ENCODE measurements at regions not wholly inside any gene's neighbourhood (a gene's known extent, or its start where the extent isn't known, plus 50 kb on each side); places are given as distances from the start of the nearest gene placed in this dataset.

GRCh38 chr2:133951209-133951608, 302.7 kb upstream of the MGAT5 start:
- Histone ChIP-seq H3K4me2 (no peak overlapping the region), H3K4me3 (ENCODE audit: low read depth in 2 of 2, low read length in 1 of 2) (no peak overlapping the region), H2AFZ (ENCODE audit: low read depth) (no peak overlapping the region), H3F3A (replicated peaks; ENCODE audit: insufficient read depth) (no peaks in the 10 kb centered on the region), H3K9me3 (no peaks in the 10 kb centered on the region), H3K36me3 (replicated peaks in 1 of 2; ENCODE audit: control insufficient read depth in 1 of 2, insufficient read depth in 2 of 2, low read length in 1 of 2) (no peaks in the 10 kb centered on the region), H3K9ac (no peak overlapping the region), H3K4me1 (ENCODE audit: control insufficient read depth in 1 of 2, insufficient read depth in 2 of 2, low read depth in 1 of 2, low read length in 1 of 2) (no peaks in the 10 kb centered on the region), H3K27ac (ENCODE audit: low read depth in 2 of 2, low read length in 1 of 2) (no peak overlapping the region), H3K9me2 (no peaks in the 10 kb centered on the region), H3K79me2 (ENCODE audit: insufficient read depth) (no peaks in the 10 kb centered on the region), H4K20me1 (ENCODE audit: insufficient read depth) (no peaks in the 10 kb centered on the region), H3K27me3 (ENCODE audit: insufficient read depth) (no peaks in the 10 kb centered on the region)
- no peak for DNase-seq
- TF ChIP-seq TEAD4 (IDR thresholded peaks at IDR 0.05; ENCODE audit: borderline replicate concordance, insufficient read depth) (no peak), CTCF (IDR thresholded peaks at IDR 0.05) (no peak), SIN3A (IDR thresholded peaks at IDR 0.05; ENCODE audit: borderline replicate concordance, low read depth, low read length) (no peak)
- WGBS (ENCODE audit: low lambda C conversion rate): 8% methylated on average over 1 of the region's 1 CpG
- ChIA-PET POLR2A (no interaction called here), CTCF (no interaction called here)

- Histone ChIP-seq H3K4me2 (no peak overlapping the region), H3K27ac (ENCODE audit: low read depth in 2 of 2, low read length in 1 of 2) (no peak overlapping the region), H3K36me3 (replicated peaks in 1 of 2; ENCODE audit: control insufficient read depth in 1 of 2, insufficient read depth in 2 of 2, low read length in 1 of 2) (no peaks in the 10 kb centered on the region), H4K20me1 (ENCODE audit: insufficient read depth) (no peaks in the 10 kb centered on the region), H3K9me3 (no peaks in the 10 kb centered on the region), H3K27me3 (ENCODE audit: insufficient read depth) (no peaks in the 10 kb centered on the region), H3F3A (replicated peaks; ENCODE audit: insufficient read depth) (no peaks in the 10 kb centered on the region), H3K79me2 (ENCODE audit: insufficient read depth) (no peaks in the 10 kb centered on the region), H3K9ac (no peak overlapping the region), H2AFZ (ENCODE audit: low read depth) (no peak overlapping the region), H3K9me2 (no peaks in the 10 kb centered on the region), H3K4me3 (ENCODE audit: low read depth in 2 of 2, low read length in 1 of 2) (no peak overlapping the region), H3K4me1 (ENCODE audit: control insufficient read depth in 1 of 2, insufficient read depth in 2 of 2, low read depth in 1 of 2, low read length in 1 of 2) (no peaks in the 10 kb centered on the region)
- no peak for DNase-seq
- TF ChIP-seq USF2 (IDR thresholded peaks at IDR 0.05; ENCODE audit: borderline replicate concordance, low read depth, low read length) (no peak), USF1 (IDR thresholded peaks at IDR 0.05; ENCODE audit: borderline replicate concordance, low read depth) (no peak), PBX3 (IDR thresholded peaks at IDR 0.05) (no peak), RXRA (IDR thresholded peaks at IDR 0.05; ENCODE audit: borderline replicate concordance, low read depth) (no peak), RAD21 (IDR thresholded peaks at IDR 0.05; ENCODE audit: low read length) (no peak), REST (IDR thresholded peaks at IDR 0.05; ENCODE audit: low read depth, low read length) (no peak)
- ChIA-PET CTCF (interaction anchor here (0.8 kb wide), 1 partner anchor 14 kb away, joined by 3 read pairs; no protein-coding TSS in a partner anchor), POLR2A (no interaction called here)
- 18% methylated on average over 2 of the region's 2 CpGs for WGBS (ENCODE audit: low lambda C conversion rate)
Observed at GRCh38 chr2:133952420-133952819, 301.5 kb upstream of the MGAT5 start.
